Left ventricle myocardium inferior (tissue), 1 donor: ENCODE measurements at regions not wholly inside any gene's neighbourhood (a gene's known extent, or its start where the extent isn't known, plus 50 kb on each side); places are given as distances from the start of the nearest gene placed in this dataset.

ENCODE experiments used
- DNase-seq: peaks from one replicate; pipeline ENCODE4 v3.0.0-alpha.2; 2020
- H3K27ac ChIP-seq: fragments of 200-600 bp; replicated peaks from 2 replicates; pipeline ENCODE4 v1.8.0; 2021
- H3K27me3 ChIP-seq: fragments of 200-600 bp; 2 replicates; pipeline ENCODE4 v1.8.0; 2021; ENCODE audit warnings: low read depth
- H3K36me3 ChIP-seq: fragments of 200-600 bp; 2 replicates; pipeline ENCODE4 v1.8.0; 2021
- H3K4me1 ChIP-seq: fragments of 200-600 bp; 2 replicates; pipeline ENCODE4 v1.8.0; 2021
- H3K4me3 ChIP-seq: fragments of 200-600 bp; 2 replicates; pipeline ENCODE4 v1.8.0; 2021; ENCODE audit warnings: mild to moderate bottlenecking, moderate library complexity
- H3K9me3 ChIP-seq: fragments of 200-600 bp; replicated peaks from 2 replicates; pipeline ENCODE4 v1.8.0; 2021
- intact Hi-C: fragments of 100-400 bp; cut with micrococcal nuclease; formaldehyde crosslinking; loops from one replicate; pipeline ENCODE4 v1.11.0; 2022
- TF ChIP-seq, protein P1 (sequence below): fragments of 200-600 bp; IDR thresholded peaks from 2 replicates; pipeline ENCODE4 v1.8.0; 2021; ENCODE audit warnings: antibody characterized with exemption, mild to moderate bottlenecking, borderline replicate concordance
- donor health status: DM: no; HTN: yes; CAD: no; lungs with severe emphysema.

DNA sequence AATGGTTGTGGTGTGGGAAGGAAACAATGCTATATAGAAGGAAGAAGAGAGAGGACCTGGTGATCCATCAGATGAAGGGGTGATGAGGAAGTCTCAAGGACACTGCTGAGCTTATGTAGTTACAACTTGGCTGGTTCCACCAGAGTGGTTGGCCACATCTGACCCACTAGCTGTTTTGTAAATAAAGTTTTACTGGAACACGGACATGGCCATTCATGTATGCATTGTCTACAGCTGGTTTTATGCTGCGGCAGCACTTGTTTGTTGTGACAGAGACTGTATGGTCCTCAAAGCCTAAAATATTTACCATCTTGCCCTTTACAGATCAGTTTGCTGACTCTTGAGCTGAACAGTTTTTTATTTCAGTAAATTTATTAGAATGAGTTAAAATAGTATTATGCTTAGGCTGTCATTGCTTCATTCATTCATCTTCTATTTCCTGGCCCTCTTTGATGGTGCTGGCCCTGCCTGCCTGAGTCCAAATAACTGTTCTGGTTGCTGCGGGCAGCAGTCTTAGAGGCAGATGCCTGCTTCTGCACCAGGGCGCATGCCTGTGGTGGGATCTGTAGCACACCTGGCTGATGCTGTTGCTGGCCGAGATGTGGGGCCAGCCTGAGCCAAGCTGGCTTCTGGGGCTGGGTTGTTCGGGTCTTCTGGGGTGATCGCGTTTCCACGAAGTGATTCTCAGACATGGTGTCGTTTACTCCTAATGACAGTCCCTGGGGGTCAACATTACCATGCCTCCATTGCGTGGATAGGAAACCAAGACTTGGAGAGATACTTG is 61.4 kb upstream of the WNT4 start:
- no peak for DNase-seq
- Histone ChIP-seq H3K27me3 (peaks cover 79% of the 10 kb centered on the region), H3K4me3 (no peak overlapping the region), H3K36me3 (no peaks in the 10 kb centered on the region), H3K4me1 (no peaks in the 10 kb centered on the region), H3K27ac (no peak overlapping the region), H3K9me3 (peaks cover 3% of the 10 kb centered on the region)
- TF ChIP-seq, protein P1, sequence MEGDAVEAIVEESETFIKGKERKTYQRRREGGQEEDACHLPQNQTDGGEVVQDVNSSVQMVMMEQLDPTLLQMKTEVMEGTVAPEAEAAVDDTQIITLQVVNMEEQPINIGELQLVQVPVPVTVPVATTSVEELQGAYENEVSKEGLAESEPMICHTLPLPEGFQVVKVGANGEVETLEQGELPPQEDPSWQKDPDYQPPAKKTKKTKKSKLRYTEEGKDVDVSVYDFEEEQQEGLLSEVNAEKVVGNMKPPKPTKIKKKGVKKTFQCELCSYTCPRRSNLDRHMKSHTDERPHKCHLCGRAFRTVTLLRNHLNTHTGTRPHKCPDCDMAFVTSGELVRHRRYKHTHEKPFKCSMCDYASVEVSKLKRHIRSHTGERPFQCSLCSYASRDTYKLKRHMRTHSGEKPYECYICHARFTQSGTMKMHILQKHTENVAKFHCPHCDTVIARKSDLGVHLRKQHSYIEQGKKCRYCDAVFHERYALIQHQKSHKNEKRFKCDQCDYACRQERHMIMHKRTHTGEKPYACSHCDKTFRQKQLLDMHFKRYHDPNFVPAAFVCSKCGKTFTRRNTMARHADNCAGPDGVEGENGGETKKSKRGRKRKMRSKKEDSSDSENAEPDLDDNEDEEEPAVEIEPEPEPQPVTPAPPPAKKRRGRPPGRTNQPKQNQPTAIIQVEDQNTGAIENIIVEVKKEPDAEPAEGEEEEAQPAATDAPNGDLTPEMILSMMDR = no peak
- intact Hi-C loops = no loop called here

DNA sequence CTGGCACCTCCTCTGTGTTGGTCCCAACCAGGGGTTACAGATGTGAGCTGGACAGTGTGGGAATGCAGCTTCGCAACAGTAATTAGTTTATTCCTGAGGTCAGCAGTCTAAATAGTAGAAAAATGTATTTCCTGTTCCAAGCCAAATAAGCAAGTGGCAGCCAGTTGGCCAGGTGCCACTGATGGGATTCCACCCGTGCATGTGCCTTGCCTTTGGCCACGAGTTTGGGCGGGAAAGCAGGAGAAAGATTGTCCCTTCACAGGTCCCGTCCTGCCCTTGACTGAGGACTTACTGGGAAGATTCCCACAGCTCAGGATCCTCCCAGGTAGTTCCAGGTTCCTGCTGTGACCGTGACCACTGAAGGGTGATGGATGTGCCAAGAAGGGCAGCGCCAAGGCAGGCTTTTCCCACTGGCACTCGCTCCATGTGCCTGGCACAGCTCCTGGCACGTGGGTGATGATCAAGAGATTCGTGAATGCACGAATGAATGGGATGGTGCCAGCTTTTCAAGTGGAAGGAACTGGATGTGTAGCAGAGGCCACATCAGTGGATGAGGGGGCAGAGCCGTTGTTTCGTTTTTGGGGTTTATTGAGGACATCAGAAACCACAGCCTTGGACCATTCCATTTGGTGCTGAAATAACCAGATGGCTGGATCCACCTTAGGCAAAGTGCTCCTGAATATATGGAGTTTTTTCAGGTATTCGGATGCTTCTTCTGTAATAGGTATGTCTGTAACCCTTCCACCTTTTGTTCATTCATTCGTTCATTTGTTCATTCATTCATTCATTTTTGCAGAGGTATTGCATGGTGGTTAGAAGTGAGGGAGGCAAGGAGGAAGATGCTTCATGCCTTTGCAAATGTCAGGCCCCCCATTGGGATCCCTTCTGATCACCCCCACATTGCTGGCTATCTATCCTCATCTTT is 62.4 kb upstream of the WNT4 start:
- intact Hi-C loops = no loop called here
- no peak overlapping the region for H3K27ac ChIP-seq
- DNase-seq = no peak
- no peaks in the 10 kb centered on the region for H3K36me3 ChIP-seq
- H3K4me3 ChIP-seq = no peak overlapping the region
- no peaks in the 10 kb centered on the region for H3K4me1 ChIP-seq
- peaks cover 80% of the 10 kb centered on the region for H3K27me3 ChIP-seq
- TF ChIP-seq, protein P1 = no peak
- peaks cover 2% of the 10 kb centered on the region for H3K9me3 ChIP-seq

DNA sequence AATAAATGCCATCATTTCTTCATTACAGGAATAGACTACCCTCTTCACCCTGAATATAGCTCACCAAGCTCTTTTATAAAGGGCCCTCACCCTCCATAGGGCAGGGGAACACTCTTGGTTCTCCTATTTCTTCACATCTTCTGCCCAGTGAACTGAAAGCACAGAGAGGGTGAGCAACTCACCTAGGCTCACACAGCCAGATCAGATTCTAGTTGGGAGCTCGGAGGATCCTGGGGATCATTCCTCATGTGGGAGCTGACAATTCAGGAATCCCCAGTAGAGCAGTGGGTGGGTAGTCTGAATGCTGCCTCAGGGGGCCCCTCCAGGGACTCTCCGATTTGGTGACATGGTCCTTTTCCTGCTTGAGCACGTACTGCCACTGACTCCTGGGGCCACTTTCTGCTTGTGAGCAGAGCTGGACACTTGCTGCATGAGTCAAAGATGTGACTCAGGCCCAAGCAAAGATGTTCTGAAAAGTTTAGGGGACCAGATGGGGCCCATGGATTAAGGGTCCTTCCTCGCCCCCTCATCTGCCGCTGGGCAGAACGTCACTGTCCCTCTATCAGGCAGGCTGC is 63.7 kb upstream of the WNT4 start:
- Histone ChIP-seq H3K9me3 (no peaks in the 10 kb centered on the region), H3K4me1 (no peaks in the 10 kb centered on the region), H3K27ac (no peak overlapping the region), H3K27me3 (peaks cover 82% of the 10 kb centered on the region), H3K4me3 (no peak overlapping the region), H3K36me3 (no peaks in the 10 kb centered on the region)
- TF ChIP-seq, protein P1 = no peak
- no peak for DNase-seq
- intact Hi-C loops = no loop called here

- Histone ChIP-seq H3K27me3 (peaks cover 82% of the 10 kb centered on the region), H3K4me3 (no peak overlapping the region), H3K36me3 (no peaks in the 10 kb centered on the region), H3K9me3 (no peaks in the 10 kb centered on the region), H3K27ac (no peak overlapping the region), H3K4me1 (no peaks in the 10 kb centered on the region)
- no peak for DNase-seq
- intact Hi-C loops = no loop called here
- TF ChIP-seq, protein P1 = no peak
Observed at GRCh38 chr1:22207511-22208267, 64.8 kb upstream of the WNT4 start.
